PC-3 (cell line): ENCODE measurements at regions not wholly inside any gene's neighbourhood (a gene's known extent, or its start where the extent isn't known, plus 50 kb on each side); places are given as distances from the start of the nearest gene placed in this dataset.

Experiments used
- ATAC-seq: fragments of 200-7000 bp; cut with Tn5 transposase; 2 replicates; pipeline ENCODE4 v1.9.1; 2020; ENCODE audit warnings: mild to moderate bottlenecking, moderate library complexity
- BruUV-seq: library from RNA; stranded (reverse); fragments of 400-500 nt; replicated peaks from 2 replicates; lab custom pipeline; 2021; lab: Mats Ljungman, UMichigan
- CTCF ChIA-PET: fragments of 300-600 bp; sonication (Branson Sonifier 250); formaldehyde crosslinking; loops from one replicate; lab custom pipeline; 2022; ENCODE audit warnings: antibody characterized with exemption; lab: Charles Lee
- POLR2A ChIA-PET: fragments of 300-600 bp; sonication (Branson Sonifier 250); formaldehyde crosslinking; loops from one replicate; lab custom pipeline; 2022; ENCODE audit warnings: antibody characterized with exemption; ENCODE audit not compliant: unreplicated experiment; lab: Charles Lee
- DNase-seq: peaks from one replicate; pipeline ENCODE4 v3.0.0-alpha.2; 2015
- H2AFZ ChIP-seq: fragments of 300-600 bp; sonication (generic); 2 replicates; pipeline ENCODE4 v1.6.0; 2016; ENCODE audit warnings: antibody characterized with exemption, low read length
- H3F3A ChIP-seq: fragments of 300-600 bp; sonication (generic); one replicate; pipeline ENCODE4 v1.6.0; 2017; ENCODE audit warnings: antibody characterized with exemption, low read length, control low read depth, mild to moderate bottlenecking; ENCODE audit not compliant: unreplicated experiment
- H3K27ac ChIP-seq: fragments of 300-600 bp; sonication (generic); 2 replicates; pipeline ENCODE4 v1.5.1; 2016; ENCODE audit warnings: mild to moderate bottlenecking, low read length
- H3K27me3 ChIP-seq: fragments of 300-600 bp; sonication (generic); 2 replicates; pipeline ENCODE4 v1.6.1; 2016; ENCODE audit warnings: low read length, mixed read lengths
- H3K36me3 ChIP-seq: fragments of 300-600 bp; sonication (generic); 2 replicates; pipeline ENCODE4 v1.6.1; 2016; ENCODE audit warnings: low read depth, mixed run types, low read length, mixed read lengths
- H3K4me1 ChIP-seq: fragments of 300-600 bp; sonication (generic); 2 replicates; pipeline ENCODE4 v1.5.1; 2016; ENCODE audit warnings: low read length; ENCODE audit not compliant: insufficient read depth
- H3K4me2 ChIP-seq: fragments of 300-600 bp; sonication (generic); 2 replicates; pipeline ENCODE4 v1.6.0; 2016; ENCODE audit warnings: low read length
- H3K4me3 ChIP-seq: fragments of 300-600 bp; sonication (generic); 2 replicates; pipeline ENCODE4 v1.5.1; 2016; ENCODE audit warnings: mild to moderate bottlenecking, low read length, mixed read lengths
- H3K79me2 ChIP-seq: fragments of 300-600 bp; sonication (generic); 2 replicates; pipeline ENCODE4 v1.6.1; 2017; ENCODE audit warnings: low read length, mixed read lengths
- H3K9ac ChIP-seq: fragments of 300-600 bp; sonication (generic); 2 replicates; pipeline ENCODE4 v1.6.0; 2016; ENCODE audit warnings: mild to moderate bottlenecking, low read length
- H3K9me2 ChIP-seq: fragments of 300-600 bp; sonication (generic); replicated peaks from 2 replicates; pipeline ENCODE4 v1.6.1; 2016; ENCODE audit warnings: mixed run types, low read length, mixed read lengths
- H3K9me3 ChIP-seq: fragments of 300-600 bp; sonication (generic); 2 replicates; pipeline ENCODE4 v1.6.1; 2016; ENCODE audit warnings: low read length, mixed read lengths
- H4K20me1 ChIP-seq: fragments of 300-600 bp; sonication (generic); 2 replicates; pipeline ENCODE4 v1.6.1; 2016; ENCODE audit warnings: low read length, mixed read lengths
- CTCF ChIP-seq: fragments of 300-600 bp; sonication (generic); conservative IDR thresholded peaks from 2 replicates; pipeline ENCODE4 v1.5.1; 2017; ENCODE audit warnings: antibody characterized with exemption, low read depth, mild to moderate bottlenecking, low read length
- EZH2 ChIP-seq: fragments of 300-600 bp; sonication (generic); IDR thresholded peaks from one replicate; pipeline ENCODE4 v1.6.1; 2017; ENCODE audit warnings: antibody characterized with exemption, mild to moderate bottlenecking, low read length; ENCODE audit not compliant: unreplicated experiment
- EZH2phosphoT487 ChIP-seq: fragments of 300-600 bp; sonication (generic); IDR thresholded peaks from 2 replicates; pipeline ENCODE4 v1.6.1; 2018; ENCODE audit warnings: mild to moderate bottlenecking, antibody characterized with exemption, low read length, borderline replicate concordance
- intact Hi-C: fragments of 100-400 bp; cut with micrococcal nuclease; formaldehyde crosslinking; loops from 2 replicates; pipeline ENCODE4 v1.9.0; 2023

- Histone ChIP-seq H3K4me2 (no peak overlapping the region), H3K4me1 (no peaks in the 10 kb centered on the region), H3K9ac (no peak overlapping the region), H3K27ac (no peak overlapping the region), H3K79me2 (no peaks in the 10 kb centered on the region), H3F3A (no peaks in the 10 kb centered on the region), H3K27me3 (peaks cover 100% of the 10 kb centered on the region), H3K9me2 (no peaks in the 10 kb centered on the region), H4K20me1 (no peaks in the 10 kb centered on the region), H3K4me3 (no peak overlapping the region), H2AFZ (no peak overlapping the region), H3K36me3 (no peaks in the 10 kb centered on the region), H3K9me3 (no peaks in the 10 kb centered on the region)
- ATAC-seq (no peak), DNase-seq (no peak)
- intact Hi-C loops = no loop called here
- ChIA-PET POLR2A (no interaction called here), CTCF (no interaction called here)
- TF ChIP-seq EZH2 = no peak
- no peak for TF ChIP-seq EZH2phosphoT487
- TF ChIP-seq CTCF = no peak
- no TSS peak for BruUV-seq
These were observed 128.7 kb upstream of the CST7 start for GRCh38 chr20:24820345-24820744.

- Histone ChIP-seq H3K4me3 (no peak overlapping the region), H3K36me3 (no peaks in the 10 kb centered on the region), H3K27ac (no peak overlapping the region), H3K79me2 (no peaks in the 10 kb centered on the region), H3K27me3 (peaks cover 98% of the 10 kb centered on the region), H3K9me2 (no peaks in the 10 kb centered on the region), H4K20me1 (no peaks in the 10 kb centered on the region), H3F3A (no peaks in the 10 kb centered on the region), H3K4me2 (no peak overlapping the region), H2AFZ (no peak overlapping the region), H3K9me3 (no peaks in the 10 kb centered on the region), H3K9ac (no peak overlapping the region), H3K4me1 (no peaks in the 10 kb centered on the region)
- CTCF ChIA-PET = no interaction called here
- no peak for TF ChIP-seq EZH2phosphoT487
- TF ChIP-seq EZH2 = no peak
- TF ChIP-seq CTCF = no peak
- POLR2A ChIA-PET = no interaction called here
- no peak for DNase-seq
- no peak for ATAC-seq
- intact Hi-C loops = no loop called here
- no TSS peak for BruUV-seq
These were observed 127.7 kb upstream of the CST7 start for GRCh38 chr20:24821391-24821790.

GRCh38 chr20:24823176-24823784 lies 125.8 kb upstream of the CST7 start:
- Histone ChIP-seq H3K79me2 (no peaks in the 10 kb centered on the region), H3K9ac (no peak overlapping the region), H3K27me3 (peaks cover 93% of the 10 kb centered on the region), H4K20me1 (no peaks in the 10 kb centered on the region), H3K27ac (no peak overlapping the region), H3K4me3 (no peak overlapping the region), H3K9me2 (no peaks in the 10 kb centered on the region), H2AFZ (no peak overlapping the region), H3K9me3 (no peaks in the 10 kb centered on the region), H3K4me1 (no peaks in the 10 kb centered on the region), H3K4me2 (no peak overlapping the region), H3K36me3 (no peaks in the 10 kb centered on the region), H3F3A (no peaks in the 10 kb centered on the region)
- no peak for TF ChIP-seq EZH2
- TF ChIP-seq CTCF = no peak
- no peak for TF ChIP-seq EZH2phosphoT487
- BruUV-seq = no TSS peak
- POLR2A ChIA-PET = no interaction called here
- ATAC-seq = no peak
- DNase-seq = no peak
- CTCF ChIA-PET = no interaction called here
- intact Hi-C loops = no loop called here
